Endodermal cell (in vitro differentiated cells): ENCODE measurements at regions not wholly inside any gene's neighbourhood (a gene's known extent, or its start where the extent isn't known, plus 50 kb on each side); places are given as distances from the start of the nearest gene placed in this dataset.

Source experiments
- DNase-seq: peaks from one replicate; pipeline ENCODE4 v3.0.0-alpha.2; 2017
- H3K27ac ChIP-seq: 2 replicates; pipeline ENCODE4 v1.5.1; 2013; ENCODE audit warnings: mild to moderate bottlenecking, low read depth, low read length, moderate library complexity
- H3K27me3 ChIP-seq: 2 replicates; pipeline ENCODE4 v1.6.1; 2013; ENCODE audit warnings: mild to moderate bottlenecking, low read length, moderate library complexity; ENCODE audit not compliant: insufficient read depth, control insufficient read depth, poor library complexity, severe bottlenecking
- H3K36me3 ChIP-seq: 2 replicates; pipeline ENCODE4 v1.7.0; 2013; ENCODE audit warnings: mild to moderate bottlenecking, low read length, moderate library complexity; ENCODE audit not compliant: control insufficient read depth, insufficient read depth
- H3K4me1 ChIP-seq: one replicate; pipeline ENCODE4 v1.7.0; 2013; ENCODE audit warnings: low read length; ENCODE audit not compliant: control insufficient read depth, insufficient read depth
- H3K4me3 ChIP-seq: 2 replicates; pipeline ENCODE4 v1.5.1; 2013; ENCODE audit warnings: mild to moderate bottlenecking, low read length, moderate library complexity
- H3K9ac ChIP-seq: 2 replicates; pipeline ENCODE4 v1.6.1; 2013; ENCODE audit warnings: mild to moderate bottlenecking, low read length, moderate library complexity; ENCODE audit not compliant: poor library complexity, severe bottlenecking; ENCODE audit errors: extremely low read depth
- H3K9me3 ChIP-seq: 2 replicates; pipeline ENCODE4 v1.6.1; 2013; ENCODE audit warnings: mild to moderate bottlenecking, low read length, moderate library complexity; ENCODE audit not compliant: control insufficient read depth
- H3K27ac Mint-ChIP-seq: 2 replicates; pipeline ENCODE4 v1.8.0; 2020; ENCODE audit warnings: mixed read lengths
- H3K27me3 Mint-ChIP-seq: 2 replicates; pipeline ENCODE4 v1.8.0; 2021; ENCODE audit warnings: mild to moderate bottlenecking, mixed read lengths; ENCODE audit not compliant: insufficient read depth
- H3K36me3 Mint-ChIP-seq: 2 replicates; pipeline ENCODE4 v1.8.0; 2020; ENCODE audit warnings: low read depth, mixed read lengths
- H3K4me1 Mint-ChIP-seq: 2 replicates; pipeline ENCODE4 v1.8.0; 2020; ENCODE audit warnings: mixed read lengths
- H3K4me3 Mint-ChIP-seq: 2 replicates; pipeline ENCODE4 v1.8.0; 2020; ENCODE audit warnings: mild to moderate bottlenecking, moderate library complexity, mixed read lengths
- H3K9me3 Mint-ChIP-seq: 2 replicates; pipeline ENCODE4 v1.8.0; 2020; ENCODE audit warnings: mild to moderate bottlenecking, mixed read lengths
- CTCF ChIP-seq: fragments of 200-600 bp; sonication (generic); conservative IDR thresholded peaks from 2 replicates; pipeline ENCODE4 v1.5.0; 2021; ENCODE audit warnings: antibody characterized with exemption, mild to moderate bottlenecking
- WGBS, 2 experiments: methylation state at CpG; one replicate each; pipeline versions ENCODE4 v1.1.5 to v1.1.7; 2013; ENCODE audit warnings: missing lambda C conversion rate in 2 of 2, mixed read lengths in 1 of 2; ENCODE audit not compliant: insufficient coverage in 1 of 2, insufficient read length in 1 of 2; 5-methylcytosine and 5-hydroxymethylcytosine counted together

GRCh38 chr3:80006315-80006714, 238.5 kb upstream of the ROBO1 start:
- Mint-ChIP-seq H3K4me3 (no peak overlapping the region), H3K4me1 (no peaks in the 10 kb centered on the region)
- H3K4me1 ChIP-seq: no peaks in the 10 kb centered on the region

GRCh38 chr3:80000022-80000421, 232.2 kb upstream of the ROBO1 start:
- Histone ChIP-seq H3K4me1 (no peaks in the 10 kb centered on the region), H3K27me3 (no peaks in the 10 kb centered on the region), H3K36me3 (no peaks in the 10 kb centered on the region), H3K9ac (no peak overlapping the region), H3K27ac (no peak overlapping the region), H3K4me3 (no peak overlapping the region), H3K9me3 (no peaks in the 10 kb centered on the region)
- DNase-seq: no peak
- H3K36me3 Mint-ChIP-seq: no peaks in the 10 kb centered on the region
- no peaks in the 10 kb centered on the region for H3K27me3 Mint-ChIP-seq
- no peaks in the 10 kb centered on the region for H3K9me3 Mint-ChIP-seq
- no peak overlapping the region for H3K4me3 Mint-ChIP-seq
- no peak for TF ChIP-seq CTCF
- no peak overlapping the region for H3K27ac Mint-ChIP-seq
- H3K4me1 Mint-ChIP-seq: no peaks in the 10 kb centered on the region
- 96 to 100% methylated on average over 2 to 3 of the region's 5 CpGs for WGBS, 2 experiments

More at GRCh38 chr3:80006315-80006714, 238.5 kb upstream of the ROBO1 start:
- Histone ChIP-seq H3K27ac (no peak overlapping the region), H3K36me3 (no peaks in the 10 kb centered on the region), H3K9me3 (no peaks in the 10 kb centered on the region), H3K4me3 (no peak overlapping the region), H3K27me3 (no peaks in the 10 kb centered on the region), H3K9ac (no peak overlapping the region)
- TF ChIP-seq CTCF: no peak
- Mint-ChIP-seq H3K27ac (no peak overlapping the region), H3K9me3 (no peaks in the 10 kb centered on the region), H3K27me3 (no peaks in the 10 kb centered on the region), H3K36me3 (no peaks in the 10 kb centered on the region)
- DNase-seq: no peak

- Mint-ChIP-seq H3K4me3 (no peak overlapping the region), H3K4me1 (no peaks in the 10 kb centered on the region), H3K27ac (no peak overlapping the region), H3K27me3 (no peaks in the 10 kb centered on the region), H3K9me3 (no peaks in the 10 kb centered on the region), H3K36me3 (no peaks in the 10 kb centered on the region)
- Histone ChIP-seq H3K27me3 (no peaks in the 10 kb centered on the region), H3K4me1 (no peaks in the 10 kb centered on the region), H3K9me3 (no peaks in the 10 kb centered on the region), H3K36me3 (no peaks in the 10 kb centered on the region), H3K27ac (no peak overlapping the region), H3K9ac (no peak overlapping the region), H3K4me3 (no peak overlapping the region)
- WGBS, 2 experiments: 89 to 90% methylated on average over 2 of the region's 2 CpGs
- TF ChIP-seq CTCF: no peak
- no peak for DNase-seq
These were observed 226.6 kb upstream of the ROBO1 start for GRCh38 chr3:79994397-79994796.
